Naive thymus-derived CD4-positive, alpha-beta T cell (primary cell): ENCODE measurements at regions not wholly inside any gene's neighbourhood (a gene's known extent, or its start where the extent isn't known, plus 50 kb on each side); places are given as distances from the start of the nearest gene placed in this dataset.

Experiments used
- ATAC-seq: fragments of 150-1000 bp; cut with Tn5 transposase; 2 replicates; pipeline ENCODE4 v1.10.0; 2021; ENCODE audit warnings: mild to moderate bottlenecking, moderate library complexity
- CTCF ChIA-PET: fragments of 350-600 bp; sonication (Branson Sonifier 250); formaldehyde crosslinking; loops from one replicate; lab custom pipeline; 2021; ENCODE audit warnings: antibody characterized with exemption; lab: Charles Lee
- POLR2A ChIA-PET: fragments of 350-600 bp; sonication (Branson Sonifier 250); formaldehyde crosslinking; loops from one replicate; lab custom pipeline; 2021; ENCODE audit warnings: antibody characterized with exemption, inconsistent platforms; lab: Charles Lee
- DNase-seq, 9 donors: peaks; one replicate each; pipeline versions ENCODE4 v3.0.0 to v3.0.0-alpha.2; 2020 to 2022; ENCODE audit warnings: mixed read lengths in 1 of 9
- H3K27ac ChIP-seq: one replicate; pipeline ENCODE4 v1.7.0; 2013; ENCODE audit warnings: mild to moderate bottlenecking, low read depth, low read length, moderate library complexity
- H3K27me3 ChIP-seq, 2 donors: one replicate each; pipeline ENCODE4 v1.7.0; 2013; ENCODE audit warnings: low read length in 2 of 2, mild to moderate bottlenecking in 2 of 2, moderate library complexity in 2 of 2; ENCODE audit not compliant: control insufficient read depth in 2 of 2, insufficient read depth in 2 of 2
- H3K36me3 ChIP-seq, 3 experiments: 1 replicate in 2 of 3; 2 replicates in 1 of 3; pipeline ENCODE4 v1.7.0; 2013; ENCODE audit warnings: low read length in 3 of 3, mild to moderate bottlenecking in 3 of 3, moderate library complexity in 1 of 3; ENCODE audit not compliant: insufficient read depth in 3 of 3, control insufficient read depth in 2 of 3
- H3K4me1 ChIP-seq, 2 donors: one replicate each; pipeline ENCODE4 v1.7.0; 2013; ENCODE audit warnings: low read length in 2 of 2, mild to moderate bottlenecking in 2 of 2, moderate library complexity in 1 of 2; ENCODE audit not compliant: control insufficient read depth in 2 of 2, insufficient read depth in 2 of 2
- H3K4me3 ChIP-seq: 2 replicates; pipeline ENCODE4 v1.7.0; 2013; ENCODE audit warnings: mild to moderate bottlenecking, low read length
- H3K9me3 ChIP-seq, 3 experiments: 1 replicate in 2 of 3; 2 replicates in 1 of 3; pipeline ENCODE4 v1.7.0; 2013; ENCODE audit warnings: low read length in 3 of 3; ENCODE audit not compliant: control insufficient read depth in 2 of 3
- H3K27ac Mint-ChIP-seq, 9 donors: one replicate each; pipeline ENCODE4 v1.8.0; 2020 to 2022; ENCODE audit warnings: mixed read lengths in 9 of 9, mild to moderate bottlenecking in 8 of 9, moderate library complexity in 5 of 9, inconsistent platforms in 2 of 9
- H3K27me3 Mint-ChIP-seq, 5 donors: one replicate each; pipeline ENCODE4 v1.8.0; 2021 to 2022; ENCODE audit warnings: mixed read lengths in 5 of 5, mild to moderate bottlenecking in 1 of 5
- H3K36me3 Mint-ChIP-seq, 5 donors: one replicate each; pipeline ENCODE4 v1.8.0; 2020 to 2022; ENCODE audit warnings: mixed read lengths in 5 of 5, mild to moderate bottlenecking in 3 of 5, inconsistent platforms in 1 of 5
- H3K4me1 Mint-ChIP-seq, 7 donors: one replicate each; pipeline ENCODE4 v1.8.0; 2020 to 2022; ENCODE audit warnings: mixed read lengths in 7 of 7, mild to moderate bottlenecking in 3 of 7, inconsistent platforms in 1 of 7
- H3K4me3 Mint-ChIP-seq, 10 donors: one replicate each; pipeline ENCODE4 v1.8.0; 2020 to 2022; ENCODE audit warnings: mild to moderate bottlenecking in 10 of 10, mixed read lengths in 10 of 10, moderate library complexity in 6 of 10, inconsistent platforms in 2 of 10
- H3K9me3 Mint-ChIP-seq, 11 donors: one replicate each; pipeline ENCODE4 v1.8.0; 2020 to 2022; ENCODE audit warnings: mixed read lengths in 11 of 11, mild to moderate bottlenecking in 4 of 11, inconsistent platforms in 1 of 11, moderate library complexity in 1 of 11
- intact Hi-C, 2 donors: fragments of 100-400 bp; cut with micrococcal nuclease; formaldehyde crosslinking; loops; one replicate each; pipeline ENCODE4 v1.15.1; 2023

GRCh38 chr6:141744971-141745370 is 387.8 kb upstream of the GJE1 start:
- intact Hi-C loops: no loop called here
- Histone ChIP-seq H3K36me3 (no peaks in the 10 kb centered on the region), H3K27me3 (no peaks in the 10 kb centered on the region), H3K4me3 (no peak overlapping the region), H3K27ac (no peak overlapping the region), H3K9me3 (no peaks in the 10 kb centered on the region), H3K4me1 (no peaks in the 10 kb centered on the region)
- ATAC-seq: no peak
- ChIA-PET CTCF (no interaction called here), POLR2A (no interaction called here)
- Mint-ChIP-seq H3K27ac (no peak overlapping the region), H3K36me3 (peaks cover 0 to 5% (median 0%) of the 10 kb centered on the region in 5 donors), H3K4me1 (no peaks in the 10 kb centered on the region), H3K27me3 (peaks cover 0 to 4% (median 0%) of the 10 kb centered on the region in 5 donors), H3K4me3 (no peak overlapping the region), H3K9me3 (peaks cover 0 to 6% (median 3%) of the 10 kb centered on the region in 11 donors)
- DNase-seq: no peak

GRCh38 chr6:141744194-141744925 is 388.4 kb upstream of the GJE1 start:
- no peak for DNase-seq
- ChIA-PET POLR2A (no interaction called here), CTCF (no interaction called here)
- Histone ChIP-seq H3K4me1 (no peaks in the 10 kb centered on the region), H3K27me3 (no peaks in the 10 kb centered on the region), H3K27ac (no peak overlapping the region), H3K36me3 (no peaks in the 10 kb centered on the region), H3K4me3 (no peak overlapping the region), H3K9me3 (no peaks in the 10 kb centered on the region)
- peaks cover 0 to 5% (median 0%) of the 10 kb centered on the region in 5 donors for H3K36me3 Mint-ChIP-seq
- H3K4me1 Mint-ChIP-seq: no peaks in the 10 kb centered on the region
- peaks cover 0 to 4% (median 0%) of the 10 kb centered on the region in 5 donors for H3K27me3 Mint-ChIP-seq
- ATAC-seq: no peak
- H3K27ac Mint-ChIP-seq: no peak overlapping the region
- H3K9me3 Mint-ChIP-seq: peaks cover 0 to 6% (median 3%) of the 10 kb centered on the region in 11 donors
- intact Hi-C loops: no loop called here
- H3K4me3 Mint-ChIP-seq: no peak overlapping the region

GRCh38 chr6:141736104-141736503 is 396.6 kb upstream of the GJE1 start:
- Mint-ChIP-seq H3K27me3 (peaks cover 0 to 3% (median 0%) of the 10 kb centered on the region in 5 donors), H3K27ac (no peak overlapping the region), H3K4me3 (no peak overlapping the region), H3K4me1 (no peaks in the 10 kb centered on the region), H3K36me3 (no peaks in the 10 kb centered on the region), H3K9me3 (peaks cover 0 to 1% (median 0%) of the 10 kb centered on the region in 11 donors)
- Histone ChIP-seq H3K27me3 (no peaks in the 10 kb centered on the region), H3K4me3 (no peak overlapping the region), H3K9me3 (no peaks in the 10 kb centered on the region), H3K4me1 (no peaks in the 10 kb centered on the region), H3K27ac (no peak overlapping the region), H3K36me3 (no peaks in the 10 kb centered on the region)
- ATAC-seq (no peak), DNase-seq (no peak)
- intact Hi-C loops: no loop called here
- CTCF ChIA-PET: no interaction called here
- POLR2A ChIA-PET: no interaction called here

- Mint-ChIP-seq H3K9me3 (peaks cover 0 to 1% (median 0%) of the 10 kb centered on the region in 11 donors), H3K36me3 (no peaks in the 10 kb centered on the region), H3K27ac (no peak overlapping the region), H3K4me3 (no peak overlapping the region), H3K4me1 (no peaks in the 10 kb centered on the region), H3K27me3 (peaks cover 0 to 3% (median 0%) of the 10 kb centered on the region in 5 donors)
- Histone ChIP-seq H3K4me1 (no peaks in the 10 kb centered on the region), H3K9me3 (no peaks in the 10 kb centered on the region), H3K27ac (no peak overlapping the region), H3K4me3 (no peak overlapping the region), H3K36me3 (no peaks in the 10 kb centered on the region), H3K27me3 (no peaks in the 10 kb centered on the region)
- intact Hi-C loops: no loop called here
- no peak for ATAC-seq
- ChIA-PET POLR2A (no interaction called here), CTCF (no interaction called here)
- DNase-seq: no peak
These were observed 397.6 kb upstream of the GJE1 start for GRCh38 chr6:141735126-141735525.

- intact Hi-C loops: no loop called here
- Mint-ChIP-seq H3K9me3 (peaks cover 0 to 1% (median 0%) of the 10 kb centered on the region in 11 donors), H3K4me1 (no peaks in the 10 kb centered on the region), H3K27ac (no peak overlapping the region), H3K4me3 (no peak overlapping the region), H3K27me3 (peaks cover 0 to 3% (median 0%) of the 10 kb centered on the region in 5 donors), H3K36me3 (no peaks in the 10 kb centered on the region)
- ChIA-PET CTCF (interaction anchor here (0.6 kb wide), 1 partner anchor 342 kb away, joined by 6 read pairs; no protein-coding TSS in a partner anchor), POLR2A (no interaction called here)
- no peaks in the 10 kb centered on the region for H3K4me1 ChIP-seq
- no peak for DNase-seq
- H3K27ac ChIP-seq: no peak overlapping the region
- H3K9me3 ChIP-seq: no peaks in the 10 kb centered on the region
- H3K27me3 ChIP-seq: no peaks in the 10 kb centered on the region
- H3K36me3 ChIP-seq: no peaks in the 10 kb centered on the region
- no peak for ATAC-seq
- no peak overlapping the region for H3K4me3 ChIP-seq
These were observed 398.5 kb upstream of the GJE1 start for GRCh38 chr6:141734071-141734840.

- Mint-ChIP-seq H3K4me3 (no peak overlapping the region), H3K9me3 (peaks cover 0 to 1% (median 0%) of the 10 kb centered on the region in 11 donors), H3K27ac (no peak overlapping the region), H3K4me1 (no peaks in the 10 kb centered on the region), H3K27me3 (peaks cover 0 to 6% (median 3%) of the 10 kb centered on the region in 5 donors), H3K36me3 (no peaks in the 10 kb centered on the region)
- Histone ChIP-seq H3K27me3 (no peaks in the 10 kb centered on the region), H3K4me1 (no peaks in the 10 kb centered on the region), H3K4me3 (no peak overlapping the region), H3K36me3 (no peaks in the 10 kb centered on the region), H3K27ac (no peak overlapping the region), H3K9me3 (no peaks in the 10 kb centered on the region)
- DNase-seq (no peak), ATAC-seq (no peak)
- POLR2A ChIA-PET: no interaction called here
- CTCF ChIA-PET: no interaction called here
- intact Hi-C loops: no loop called here
These were observed 403.6 kb upstream of the GJE1 start for GRCh38 chr6:141729146-141729545.
